Sigmoid colon (tissue), 3 donors: ENCODE measurements at regions not wholly inside any gene's neighbourhood (a gene's known extent, or its start where the extent isn't known, plus 50 kb on each side); places are given as distances from the start of the nearest gene placed in this dataset.

Experiments used
- POLR2A ChIP-seq, 2 donors: fragments of 450-650 bp; IDR thresholded peaks; one replicate each; pipeline ENCODE4 v1.6.1; 2016; ENCODE audit warnings: antibody characterized with exemption in 2 of 2, mild to moderate bottlenecking in 2 of 2, moderate library complexity in 2 of 2
- TF ChIP-seq, protein P1 (sequence below), 4 experiments: fragments of 450-650 bp in 3 of 4; fragments of 200-600 bp in 1 of 4; IDR thresholded peaks; one replicate each; pipeline ENCODE4 v1.5.1; 2016 to 2019; ENCODE audit warnings: antibody characterized with exemption in 4 of 4, mild to moderate bottlenecking in 3 of 4, moderate library complexity in 2 of 4

- TF ChIP-seq POLR2A (IDR thresholded peaks at IDR 0.05), result no peak
- TF ChIP-seq, protein P1, sequence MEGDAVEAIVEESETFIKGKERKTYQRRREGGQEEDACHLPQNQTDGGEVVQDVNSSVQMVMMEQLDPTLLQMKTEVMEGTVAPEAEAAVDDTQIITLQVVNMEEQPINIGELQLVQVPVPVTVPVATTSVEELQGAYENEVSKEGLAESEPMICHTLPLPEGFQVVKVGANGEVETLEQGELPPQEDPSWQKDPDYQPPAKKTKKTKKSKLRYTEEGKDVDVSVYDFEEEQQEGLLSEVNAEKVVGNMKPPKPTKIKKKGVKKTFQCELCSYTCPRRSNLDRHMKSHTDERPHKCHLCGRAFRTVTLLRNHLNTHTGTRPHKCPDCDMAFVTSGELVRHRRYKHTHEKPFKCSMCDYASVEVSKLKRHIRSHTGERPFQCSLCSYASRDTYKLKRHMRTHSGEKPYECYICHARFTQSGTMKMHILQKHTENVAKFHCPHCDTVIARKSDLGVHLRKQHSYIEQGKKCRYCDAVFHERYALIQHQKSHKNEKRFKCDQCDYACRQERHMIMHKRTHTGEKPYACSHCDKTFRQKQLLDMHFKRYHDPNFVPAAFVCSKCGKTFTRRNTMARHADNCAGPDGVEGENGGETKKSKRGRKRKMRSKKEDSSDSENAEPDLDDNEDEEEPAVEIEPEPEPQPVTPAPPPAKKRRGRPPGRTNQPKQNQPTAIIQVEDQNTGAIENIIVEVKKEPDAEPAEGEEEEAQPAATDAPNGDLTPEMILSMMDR (IDR thresholded peaks at IDR 0.05), result no peak
Measured at GRCh38 chr2:128578406-128579390, 260.0 kb upstream of the HS6ST1 start.
